Suppressor macrophage treated with lipopolysaccharide for 4 hours (primary cell): ENCODE measurements at regions not wholly inside any gene's neighbourhood (a gene's known extent, or its start where the extent isn't known, plus 50 kb on each side); places are given as distances from the start of the nearest gene placed in this dataset.
"Not testable (repeated sequence)": the region's sequence is repeated elsewhere in the genome, so short reads cannot be mapped to it uniquely, and the experiment has no call there.

Experiments
- DNase-seq: peaks from one replicate; pipeline ENCODE4 v3.0.0-alpha.2; 2020

GRCh38 chr2:236348976-236349375 is 84.8 kb upstream of the ASB18 start:
- no peak for DNase-seq

DNA sequence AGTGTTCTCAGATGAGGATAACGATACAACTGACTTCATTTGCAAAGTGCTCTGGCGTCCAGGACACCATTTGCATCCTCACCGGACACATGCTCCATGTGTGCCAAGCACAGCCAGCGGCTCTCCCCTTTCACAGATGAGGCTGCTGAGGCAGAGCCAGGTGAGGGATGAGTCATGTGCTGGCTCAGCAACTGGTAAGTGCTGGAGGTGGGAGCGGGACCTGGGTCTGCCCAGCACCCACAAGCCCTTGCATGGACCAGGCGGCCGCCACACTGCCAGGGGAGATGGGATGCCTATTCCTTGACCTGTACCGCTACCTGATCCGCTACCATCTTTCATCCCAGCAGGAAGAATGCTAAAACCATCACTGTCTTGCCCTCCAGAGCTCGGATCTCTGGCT is 86.2 kb upstream of the ASB18 start:
- no peak for DNase-seq

- no peak for DNase-seq
Measured at GRCh38 chr2:236351966-236352525, 87.8 kb upstream of the ASB18 start.

GRCh38 chr2:236352761-236353593 is 88.8 kb upstream of the ASB18 start:
- DNase-seq = peak; percentile 49

GRCh38 chr2:236353594-236353942 is 89.4 kb upstream of the ASB18 start:
- no peak for DNase-seq

GRCh38 chr2:236354056-236354940 is 90.1 kb upstream of the ASB18 start:
- DNase-seq = no peak

- no peak for DNase-seq
Measured at GRCh38 chr2:236354973-236355595, 90.9 kb upstream of the ASB18 start.

DNA sequence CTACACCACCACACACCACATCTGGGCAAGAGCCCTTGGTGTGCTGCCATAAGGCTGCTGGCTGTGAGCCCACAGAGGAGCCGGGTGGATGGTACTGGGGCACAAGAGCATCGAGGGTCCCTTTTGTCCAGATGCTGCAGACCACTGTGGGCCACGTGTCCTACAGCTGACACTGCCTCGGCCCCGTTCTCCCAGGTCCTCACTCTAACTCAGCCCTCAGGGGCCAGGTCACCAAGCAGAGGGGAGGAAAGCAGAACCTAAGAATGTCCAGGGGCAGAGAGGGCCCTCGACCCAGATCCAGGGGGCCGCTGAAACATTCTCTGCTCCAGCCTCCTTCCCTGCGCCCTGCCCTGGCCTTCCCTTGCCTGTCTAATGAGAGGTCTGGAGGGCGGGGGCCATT is 91.7 kb upstream of the ASB18 start:
- no peak for DNase-seq

DNA sequence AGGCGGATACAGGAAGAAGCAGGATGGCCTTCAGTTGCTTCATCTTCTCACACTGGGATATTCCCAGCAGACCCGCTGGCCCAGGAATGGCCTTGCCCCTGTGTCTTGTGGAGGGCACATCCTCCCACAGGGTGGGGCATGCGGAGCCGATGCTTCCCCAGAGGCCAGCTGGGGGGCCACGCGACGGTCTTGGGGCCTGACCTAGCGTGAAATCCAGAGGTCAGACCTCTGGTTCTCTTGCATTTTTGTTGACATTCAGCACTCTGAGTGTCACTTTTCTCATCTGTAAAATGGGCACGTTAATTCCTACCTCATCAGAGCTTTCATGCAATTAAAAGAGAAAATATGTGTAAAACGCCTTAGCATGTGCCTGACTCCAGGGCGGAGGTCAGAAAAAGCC is 92.1 kb upstream of the ASB18 start:
- not testable (repeated sequence) for DNase-seq

- DNase-seq = not testable (repeated sequence)
Measured at GRCh38 chr2:236358482-236358881, 94.3 kb upstream of the ASB18 start.

DNA sequence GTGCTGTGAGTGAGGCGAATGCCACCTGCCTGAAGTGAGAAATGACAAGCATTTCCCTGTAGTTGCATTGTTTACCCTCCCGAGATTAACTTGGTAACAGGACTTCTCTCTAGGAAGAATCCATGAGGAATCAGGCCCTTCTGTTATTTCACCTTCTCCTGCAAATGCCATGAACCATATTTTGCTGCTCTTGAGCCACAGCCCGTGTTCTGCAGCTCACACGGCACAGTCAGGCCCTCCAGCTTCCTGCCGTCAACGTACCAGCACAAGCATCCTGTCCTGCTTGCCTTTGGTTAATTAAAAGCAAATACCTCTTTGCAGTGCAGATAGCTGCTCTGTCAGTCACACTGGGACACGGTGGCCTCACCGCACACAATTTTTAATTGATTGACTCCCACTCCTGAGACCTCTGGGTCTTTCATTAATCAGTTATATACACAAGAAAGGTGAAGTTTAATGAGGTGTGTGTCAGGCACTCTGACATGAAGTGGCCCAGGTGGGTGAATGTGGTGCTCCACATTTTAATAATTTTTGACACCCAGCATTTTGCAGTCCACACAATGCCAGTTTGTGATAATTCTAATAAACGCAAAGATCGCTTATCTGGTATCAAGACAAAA is 95.3 kb upstream of the ASB18 start:
- no peak for DNase-seq

- DNase-seq = no peak
Measured at GRCh38 chr2:236360496-236360895, 96.3 kb upstream of the ASB18 start.

- DNase-seq = no peak
Measured at GRCh38 chr2:236363711-236364277, 99.6 kb upstream of the ASB18 start.

DNA sequence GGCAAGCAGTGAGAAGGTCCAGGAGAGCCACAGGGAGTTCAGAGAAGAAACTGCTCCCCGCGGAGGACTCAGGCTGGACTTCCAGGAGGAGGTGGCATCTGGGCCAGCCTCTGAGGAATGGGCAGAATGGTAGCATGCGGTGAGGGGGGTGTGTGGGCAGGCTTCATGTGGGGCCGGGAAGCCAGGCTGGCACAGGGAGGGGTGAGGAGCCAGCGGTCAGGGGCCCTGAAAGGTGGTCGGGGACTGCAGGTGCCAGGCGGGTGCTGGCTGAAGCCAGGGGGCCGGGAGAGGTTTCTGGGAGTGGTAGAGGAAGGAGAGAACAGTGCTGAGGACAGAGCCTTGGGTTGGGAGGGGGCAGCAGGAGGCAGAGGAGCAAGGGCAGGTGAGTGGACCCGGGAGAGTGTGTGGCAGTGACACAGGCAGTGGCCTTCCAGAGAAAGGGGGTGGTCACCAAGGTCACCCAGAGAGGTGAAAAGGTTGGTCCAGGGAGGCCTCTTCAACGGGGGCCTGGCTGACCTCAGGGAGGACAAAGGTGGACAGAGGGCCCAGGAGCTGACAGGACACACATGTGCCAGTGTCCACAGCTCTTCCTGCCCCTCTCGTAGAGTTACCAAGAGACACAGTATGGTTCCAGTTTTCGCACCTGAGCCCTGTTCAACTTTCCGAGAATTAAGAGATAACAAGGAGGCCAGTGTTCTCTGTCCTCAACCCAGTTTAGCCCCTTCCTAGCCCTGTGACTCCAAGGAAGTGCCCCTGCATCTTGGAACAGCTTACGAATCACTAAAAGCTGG is 101.2 kb upstream of the ASB18 start:
- DNase-seq = no peak

DNA sequence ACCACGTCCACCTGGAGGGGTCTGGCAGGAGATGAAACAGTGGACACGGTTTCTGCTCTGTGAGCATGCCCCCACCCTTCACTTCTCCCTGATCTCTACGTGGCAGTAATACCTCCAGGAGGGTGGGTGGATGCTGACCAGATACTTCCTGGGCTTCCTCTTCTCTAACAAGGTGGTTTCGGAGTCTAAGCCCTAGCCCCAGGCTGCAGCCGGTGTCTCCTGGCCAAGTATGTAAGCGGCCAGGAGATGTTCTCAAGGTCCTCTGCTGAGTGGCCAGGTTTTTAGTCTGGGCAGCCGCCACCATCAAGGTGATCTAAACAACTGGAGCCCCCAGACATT is 101.8 kb upstream of the ASB18 start:
- no peak for DNase-seq

GRCh38 chr2:236366397-236366796 is 102.2 kb upstream of the ASB18 start:
- no peak for DNase-seq

- no peak for DNase-seq
Measured at GRCh38 chr2:236367506-236368289, 103.5 kb upstream of the ASB18 start.

DNA sequence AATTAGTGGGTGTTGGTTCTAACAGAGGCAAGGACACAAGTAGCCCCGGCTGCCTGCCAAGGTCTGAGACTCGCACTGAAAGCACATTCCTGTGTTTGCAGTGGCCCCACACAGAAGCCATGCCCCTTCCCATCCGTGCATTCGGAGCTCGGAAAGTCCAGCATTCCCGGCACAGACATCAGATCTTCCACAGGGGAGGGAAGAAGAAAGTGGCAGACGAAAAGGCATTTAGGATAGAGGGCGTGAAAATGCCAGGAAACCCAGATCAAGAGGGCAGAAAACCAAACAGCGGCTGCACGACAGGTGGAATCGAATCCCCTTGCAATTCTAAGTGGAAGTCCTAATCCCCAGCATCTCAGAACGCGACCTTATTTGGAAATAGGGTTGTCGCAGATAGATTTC is 105.5 kb upstream of the ASB18 start:
- no peak for DNase-seq

DNA sequence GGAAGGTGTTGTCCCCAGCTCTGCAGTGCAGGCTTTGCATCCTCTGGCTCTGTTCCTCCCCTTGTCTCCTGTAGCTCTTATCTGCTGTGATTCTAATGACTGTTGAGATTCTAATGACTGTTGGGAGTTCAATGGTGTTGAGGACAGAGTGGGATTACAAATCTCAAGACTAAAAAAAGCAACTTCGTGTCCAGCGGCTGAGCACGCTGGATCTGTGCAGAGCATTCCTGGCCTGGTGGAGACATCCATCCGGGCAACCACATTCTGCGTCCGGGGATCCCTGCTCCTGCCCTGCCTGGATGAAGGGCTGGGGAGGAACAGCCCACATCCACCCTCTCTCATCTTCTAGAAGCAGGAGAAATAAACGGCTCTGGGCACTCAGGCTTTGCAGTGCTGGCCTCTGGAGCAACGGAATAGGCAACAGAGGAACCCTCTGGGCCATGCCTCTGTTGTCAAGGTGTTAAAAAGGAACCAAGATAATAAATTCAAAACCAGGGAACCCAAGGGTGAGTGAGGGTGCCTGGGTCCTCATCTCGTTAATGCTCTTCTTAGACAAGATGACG is 106.7 kb upstream of the ASB18 start:
- no peak for DNase-seq

- DNase-seq = no peak
Measured at GRCh38 chr2:236375973-236376476, 111.8 kb upstream of the ASB18 start.
